Neural cell (in vitro differentiated cells): ENCODE measurements at regions not wholly inside any gene's neighbourhood (a gene's known extent, or its start where the extent isn't known, plus 50 kb on each side); places are given as distances from the start of the nearest gene placed in this dataset.

Experiments used
- EP300 ChIP-seq: fragments of 450-650 bp; conservative IDR thresholded peaks from 2 replicates; pipeline ENCODE4 v1.6.1; 2014; ENCODE audit warnings: antibody characterized with exemption, mild to moderate bottlenecking, moderate library complexity; ENCODE audit not compliant: poor library complexity, severe bottlenecking
- EZH2 ChIP-seq: fragments of 200-600, 300-800 bp; shearing (Covaris generic), sonication (generic); IDR thresholded peaks from 2 replicates; pipeline ENCODE4 v1.6.1; 2014; ENCODE audit warnings: antibody characterized with exemption, low read length, borderline replicate concordance, mild to moderate bottlenecking; ENCODE audit not compliant: insufficient read depth, poor library complexity, severe bottlenecking
- POLR2AphosphoS5 ChIP-seq: IDR thresholded peaks from 2 replicates; pipeline ENCODE4 v1.6.1; 2012
- RAD21 ChIP-seq: fragments of 450-650 bp; conservative IDR thresholded peaks from 2 replicates; pipeline ENCODE4 v1.6.1; 2014; ENCODE audit warnings: antibody characterized with exemption, mild to moderate bottlenecking, moderate library complexity
- SMC3 ChIP-seq: fragments of 450-650 bp; conservative IDR thresholded peaks from 2 replicates; pipeline ENCODE4 v1.6.1; 2014; ENCODE audit warnings: antibody characterized with exemption, mild to moderate bottlenecking, moderate library complexity; ENCODE audit not compliant: poor library complexity
- TAF1 ChIP-seq: IDR thresholded peaks from 2 replicates; pipeline ENCODE4 v1.6.1; 2012; ENCODE audit warnings: low read depth
- TF ChIP-seq, protein P1 (sequence below): fragments of 450-650 bp; IDR thresholded peaks from 2 replicates; pipeline ENCODE4 v1.5.1; 2014; ENCODE audit warnings: antibody characterized with exemption, mild to moderate bottlenecking, moderate library complexity; ENCODE audit not compliant: poor library complexity, severe bottlenecking
- TF ChIP-seq, protein P2 (sequence below): IDR thresholded peaks from 2 replicates; pipeline ENCODE4 v1.6.1; 2012; ENCODE audit warnings: borderline replicate concordance

DNA sequence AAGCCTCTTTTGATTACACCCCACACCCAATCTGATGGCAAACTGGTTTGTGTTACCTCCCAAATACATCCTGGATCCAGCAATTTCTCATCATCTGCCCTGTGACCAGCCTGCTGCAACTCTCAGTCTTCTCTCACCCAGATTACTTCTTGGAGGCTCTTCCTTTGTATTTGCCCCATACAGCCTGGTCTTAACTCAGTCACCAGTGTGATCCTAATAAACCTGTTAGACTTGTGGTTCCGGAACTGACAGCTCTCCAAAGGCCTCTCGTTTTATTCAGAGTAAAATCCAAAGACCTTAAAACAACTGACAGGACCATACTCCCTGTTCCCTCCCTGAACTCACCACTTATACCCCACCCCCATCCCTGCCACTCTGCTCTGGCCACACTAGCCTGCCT lies 228.2 kb upstream of the PAPPA start:
- TF ChIP-seq EP300 (no peak), POLR2AphosphoS5 (no peak), RAD21 (no peak), SMC3 (no peak), EZH2 (no peak), TAF1 (no peak)
- TF ChIP-seq, protein P1, sequence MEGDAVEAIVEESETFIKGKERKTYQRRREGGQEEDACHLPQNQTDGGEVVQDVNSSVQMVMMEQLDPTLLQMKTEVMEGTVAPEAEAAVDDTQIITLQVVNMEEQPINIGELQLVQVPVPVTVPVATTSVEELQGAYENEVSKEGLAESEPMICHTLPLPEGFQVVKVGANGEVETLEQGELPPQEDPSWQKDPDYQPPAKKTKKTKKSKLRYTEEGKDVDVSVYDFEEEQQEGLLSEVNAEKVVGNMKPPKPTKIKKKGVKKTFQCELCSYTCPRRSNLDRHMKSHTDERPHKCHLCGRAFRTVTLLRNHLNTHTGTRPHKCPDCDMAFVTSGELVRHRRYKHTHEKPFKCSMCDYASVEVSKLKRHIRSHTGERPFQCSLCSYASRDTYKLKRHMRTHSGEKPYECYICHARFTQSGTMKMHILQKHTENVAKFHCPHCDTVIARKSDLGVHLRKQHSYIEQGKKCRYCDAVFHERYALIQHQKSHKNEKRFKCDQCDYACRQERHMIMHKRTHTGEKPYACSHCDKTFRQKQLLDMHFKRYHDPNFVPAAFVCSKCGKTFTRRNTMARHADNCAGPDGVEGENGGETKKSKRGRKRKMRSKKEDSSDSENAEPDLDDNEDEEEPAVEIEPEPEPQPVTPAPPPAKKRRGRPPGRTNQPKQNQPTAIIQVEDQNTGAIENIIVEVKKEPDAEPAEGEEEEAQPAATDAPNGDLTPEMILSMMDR, result no peak
- TF ChIP-seq, protein P2, sequence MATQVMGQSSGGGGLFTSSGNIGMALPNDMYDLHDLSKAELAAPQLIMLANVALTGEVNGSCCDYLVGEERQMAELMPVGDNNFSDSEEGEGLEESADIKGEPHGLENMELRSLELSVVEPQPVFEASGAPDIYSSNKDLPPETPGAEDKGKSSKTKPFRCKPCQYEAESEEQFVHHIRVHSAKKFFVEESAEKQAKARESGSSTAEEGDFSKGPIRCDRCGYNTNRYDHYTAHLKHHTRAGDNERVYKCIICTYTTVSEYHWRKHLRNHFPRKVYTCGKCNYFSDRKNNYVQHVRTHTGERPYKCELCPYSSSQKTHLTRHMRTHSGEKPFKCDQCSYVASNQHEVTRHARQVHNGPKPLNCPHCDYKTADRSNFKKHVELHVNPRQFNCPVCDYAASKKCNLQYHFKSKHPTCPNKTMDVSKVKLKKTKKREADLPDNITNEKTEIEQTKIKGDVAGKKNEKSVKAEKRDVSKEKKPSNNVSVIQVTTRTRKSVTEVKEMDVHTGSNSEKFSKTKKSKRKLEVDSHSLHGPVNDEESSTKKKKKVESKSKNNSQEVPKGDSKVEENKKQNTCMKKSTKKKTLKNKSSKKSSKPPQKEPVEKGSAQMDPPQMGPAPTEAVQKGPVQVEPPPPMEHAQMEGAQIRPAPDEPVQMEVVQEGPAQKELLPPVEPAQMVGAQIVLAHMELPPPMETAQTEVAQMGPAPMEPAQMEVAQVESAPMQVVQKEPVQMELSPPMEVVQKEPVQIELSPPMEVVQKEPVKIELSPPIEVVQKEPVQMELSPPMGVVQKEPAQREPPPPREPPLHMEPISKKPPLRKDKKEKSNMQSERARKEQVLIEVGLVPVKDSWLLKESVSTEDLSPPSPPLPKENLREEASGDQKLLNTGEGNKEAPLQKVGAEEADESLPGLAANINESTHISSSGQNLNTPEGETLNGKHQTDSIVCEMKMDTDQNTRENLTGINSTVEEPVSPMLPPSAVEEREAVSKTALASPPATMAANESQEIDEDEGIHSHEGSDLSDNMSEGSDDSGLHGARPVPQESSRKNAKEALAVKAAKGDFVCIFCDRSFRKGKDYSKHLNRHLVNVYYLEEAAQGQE, result no peak
